GM12874 (cell line): ENCODE measurements at regions not wholly inside any gene's neighbourhood (a gene's known extent, or its start where the extent isn't known, plus 50 kb on each side); places are given as distances from the start of the nearest gene placed in this dataset.

Experiments used
- TF ChIP-seq, protein P1 (sequence below): IDR thresholded peaks from 2 replicates; pipeline ENCODE4 v1.5.1; 2011; ENCODE audit warnings: low read depth, mild to moderate bottlenecking, control low read depth, low read length, moderate library complexity; ENCODE audit not compliant: insufficient read depth

GRCh38 chr12:111086947-111087700 is 166.7 kb upstream of the MYL2 start:
- TF ChIP-seq, protein P1, sequence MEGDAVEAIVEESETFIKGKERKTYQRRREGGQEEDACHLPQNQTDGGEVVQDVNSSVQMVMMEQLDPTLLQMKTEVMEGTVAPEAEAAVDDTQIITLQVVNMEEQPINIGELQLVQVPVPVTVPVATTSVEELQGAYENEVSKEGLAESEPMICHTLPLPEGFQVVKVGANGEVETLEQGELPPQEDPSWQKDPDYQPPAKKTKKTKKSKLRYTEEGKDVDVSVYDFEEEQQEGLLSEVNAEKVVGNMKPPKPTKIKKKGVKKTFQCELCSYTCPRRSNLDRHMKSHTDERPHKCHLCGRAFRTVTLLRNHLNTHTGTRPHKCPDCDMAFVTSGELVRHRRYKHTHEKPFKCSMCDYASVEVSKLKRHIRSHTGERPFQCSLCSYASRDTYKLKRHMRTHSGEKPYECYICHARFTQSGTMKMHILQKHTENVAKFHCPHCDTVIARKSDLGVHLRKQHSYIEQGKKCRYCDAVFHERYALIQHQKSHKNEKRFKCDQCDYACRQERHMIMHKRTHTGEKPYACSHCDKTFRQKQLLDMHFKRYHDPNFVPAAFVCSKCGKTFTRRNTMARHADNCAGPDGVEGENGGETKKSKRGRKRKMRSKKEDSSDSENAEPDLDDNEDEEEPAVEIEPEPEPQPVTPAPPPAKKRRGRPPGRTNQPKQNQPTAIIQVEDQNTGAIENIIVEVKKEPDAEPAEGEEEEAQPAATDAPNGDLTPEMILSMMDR, result no peak

- TF ChIP-seq, protein P1, result no peak
Measured at GRCh38 chr12:111085096-111085495, 164.7 kb upstream of the MYL2 start.

- TF ChIP-seq, protein P1, result no peak
Measured at GRCh38 chr12:111084605-111085004, 164.2 kb upstream of the MYL2 start.

GRCh38 chr12:111084158-111084557 is 163.8 kb upstream of the MYL2 start:
- TF ChIP-seq, protein P1, result no peak

DNA sequence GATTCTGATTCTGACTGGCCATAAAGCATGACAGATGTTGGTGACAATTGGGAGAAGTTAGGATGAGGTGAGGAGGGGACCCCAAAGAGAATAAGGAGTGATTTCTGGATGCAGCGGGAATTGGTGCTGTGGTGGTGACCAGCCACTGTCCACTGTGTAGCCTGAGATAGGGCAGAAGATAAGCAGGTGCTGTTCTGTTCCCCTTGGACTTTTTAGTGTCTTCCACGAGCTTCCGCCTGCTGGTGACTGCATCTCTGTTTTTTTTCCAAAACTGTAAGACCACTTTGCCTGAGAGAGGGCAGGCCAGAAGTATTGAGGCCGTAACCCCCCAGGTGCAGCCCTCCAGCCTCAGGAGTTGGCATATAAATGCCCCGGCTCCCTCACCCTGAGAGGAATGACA is 161.2 kb upstream of the MYL2 start:
- TF ChIP-seq, protein P1, result no peak

DNA sequence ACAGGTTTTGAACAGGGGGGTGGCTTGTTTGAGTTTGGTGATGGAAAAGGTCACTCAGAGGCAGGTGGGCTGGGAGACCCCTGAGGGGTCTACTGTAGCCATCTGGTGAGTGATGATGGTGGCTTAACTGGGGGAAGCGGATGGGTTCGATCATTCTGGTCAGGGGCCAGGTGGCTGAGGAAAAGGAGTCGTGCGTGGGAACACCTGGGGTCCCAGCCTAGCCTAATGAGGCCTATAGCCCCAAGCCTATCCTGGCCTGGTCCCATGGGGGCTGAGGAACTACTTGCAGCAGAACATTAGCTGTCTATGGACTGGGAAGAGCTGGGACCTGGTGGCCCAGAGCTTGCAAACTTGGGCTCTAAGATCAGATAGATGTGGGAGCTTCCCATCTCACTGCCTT is 158.4 kb upstream of the MYL2 start:
- TF ChIP-seq, protein P1, result no peak

DNA sequence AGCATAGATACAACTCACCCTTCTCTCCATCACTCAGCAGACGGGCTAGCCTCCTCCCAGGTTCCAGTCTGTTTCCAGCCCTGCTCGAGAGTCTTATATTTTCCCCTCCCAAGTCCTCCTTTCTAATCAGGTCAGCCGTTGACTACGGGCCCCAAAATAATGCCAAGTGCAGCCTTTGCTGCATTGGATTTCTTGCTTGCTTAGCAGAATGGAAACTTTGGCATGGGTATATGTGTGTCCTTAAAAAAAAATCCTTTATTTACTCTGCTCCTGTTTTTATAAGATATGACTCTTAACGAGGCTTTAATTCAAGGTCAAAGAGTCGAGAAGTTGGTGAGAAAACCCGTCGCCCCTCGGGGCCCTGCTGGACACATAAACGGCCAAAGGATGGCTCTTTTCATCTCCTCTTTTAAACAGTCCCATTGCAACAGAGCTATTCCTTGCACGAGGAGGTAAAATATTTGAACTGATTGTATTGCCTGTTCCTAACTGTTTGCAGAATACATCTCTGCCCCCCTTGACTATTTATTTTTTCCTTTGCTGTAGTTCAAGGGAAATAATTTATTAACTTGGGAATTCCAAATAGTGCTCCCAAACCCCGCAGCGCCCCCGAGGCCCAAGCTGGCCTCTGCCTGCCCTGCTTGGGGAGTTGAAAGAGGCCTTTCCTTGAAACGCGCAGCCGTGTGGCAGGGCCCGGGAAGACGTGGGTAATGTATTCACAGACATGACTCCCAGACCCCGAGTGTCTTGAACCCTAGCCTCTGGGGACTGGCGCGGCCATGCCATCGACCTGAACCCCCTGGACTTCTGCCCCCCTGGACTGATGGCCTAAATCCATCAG is 156.5 kb upstream of the MYL2 start:
- TF ChIP-seq, protein P1, result no peak
